Spinal cord (tissue), 9 donors: ENCODE measurements at regions not wholly inside any gene's neighbourhood (a gene's known extent, or its start where the extent isn't known, plus 50 kb on each side); places are given as distances from the start of the nearest gene placed in this dataset.

Experiments
- DNase-seq, 6 donors: peaks; one replicate each; pipeline versions ENCODE4 v3.0.0 to v3.0.0-alpha.2; 2013 to 2015; ENCODE audit warnings: low spot score in 6 of 6, low read depth in 4 of 6
- H3K27ac ChIP-seq: one replicate; pipeline ENCODE4 v1.5.1; 2013; ENCODE audit warnings: low read depth, low read length, control low read depth
- H3K27me3 ChIP-seq: one replicate; pipeline ENCODE4 v1.6.1; 2013; ENCODE audit warnings: low read length; ENCODE audit not compliant: control insufficient read depth, insufficient read depth
- H3K36me3 ChIP-seq: one replicate; pipeline ENCODE4 v1.6.1; 2013; ENCODE audit warnings: low read length; ENCODE audit not compliant: control insufficient read depth, insufficient read depth
- H3K4me1 ChIP-seq: one replicate; pipeline ENCODE4 v1.6.1; 2013; ENCODE audit warnings: low read length; ENCODE audit not compliant: control insufficient read depth, insufficient read depth
- H3K4me3 ChIP-seq: one replicate; pipeline ENCODE4 v1.5.1; 2013; ENCODE audit warnings: low read depth, low read length, control low read depth
- H3K9me3 ChIP-seq: one replicate; pipeline ENCODE4 v1.6.1; 2013; ENCODE audit warnings: low read length; ENCODE audit not compliant: control insufficient read depth, insufficient read depth
- WGBS: methylation state at CpG from one replicate; pipeline ENCODE4 v1.1.5; 2013; ENCODE audit warnings: missing lambda C conversion rate; ENCODE audit not compliant: insufficient coverage; 5-methylcytosine and 5-hydroxymethylcytosine counted together
- donor health status: healthy.

GRCh38 chr1:43058545-43059360, 100.1 kb upstream of the SLC2A1 start:
- H3K4me3 ChIP-seq: no peak overlapping the region
- H3K27ac ChIP-seq: peak overlapping the region; percentile 69
- peaks cover 19% of the 10 kb centered on the region for H3K4me1 ChIP-seq
- 15% methylated on average over 11 of the region's 12 CpGs for WGBS
- DNase-seq: peak in 3 of 6 donors; percentile 26 to 81 (median 66)
- no peaks in the 10 kb centered on the region for H3K36me3 ChIP-seq
- no peaks in the 10 kb centered on the region for H3K9me3 ChIP-seq
- H3K27me3 ChIP-seq: no peaks in the 10 kb centered on the region

- Histone ChIP-seq H3K4me3 (no peak overlapping the region), H3K27ac (peak overlapping the region; percentile 69), H3K36me3 (no peaks in the 10 kb centered on the region), H3K27me3 (no peaks in the 10 kb centered on the region), H3K4me1 (peaks cover 16% of the 10 kb centered on the region), H3K9me3 (no peaks in the 10 kb centered on the region)
- WGBS: 96% methylated on average over 7 of the region's 11 CpGs
- no peak for DNase-seq
These were observed 99.4 kb upstream of the SLC2A1 start for GRCh38 chr1:43058056-43058455.

- H3K9me3 ChIP-seq: no peaks in the 10 kb centered on the region
- H3K27ac ChIP-seq: peak overlapping the region; percentile 67
- no peak overlapping the region for H3K4me3 ChIP-seq
- H3K4me1 ChIP-seq: peaks cover 16% of the 10 kb centered on the region
- H3K27me3 ChIP-seq: no peaks in the 10 kb centered on the region
- WGBS: 98% methylated on average over 7 of the region's 7 CpGs
- DNase-seq: no peak
- no peaks in the 10 kb centered on the region for H3K36me3 ChIP-seq
These were observed 98.9 kb upstream of the SLC2A1 start for GRCh38 chr1:43057567-43057966.

- DNase-seq: peak in 2 of 6 donors; percentile 75 to 88
- H3K4me1 ChIP-seq: peaks cover 16% of the 10 kb centered on the region
- peak overlapping the region; percentile 67 for H3K27ac ChIP-seq
- no peak overlapping the region for H3K4me3 ChIP-seq
- no peaks in the 10 kb centered on the region for H3K36me3 ChIP-seq
- H3K27me3 ChIP-seq: no peaks in the 10 kb centered on the region
- 60% methylated on average over 1 of the region's 4 CpGs for WGBS
- no peaks in the 10 kb centered on the region for H3K9me3 ChIP-seq
These were observed 98.3 kb upstream of the SLC2A1 start for GRCh38 chr1:43056981-43057391.

GRCh38 chr1:43056460-43056859, 97.8 kb upstream of the SLC2A1 start:
- DNase-seq: no peak
- peaks cover 16% of the 10 kb centered on the region for H3K4me1 ChIP-seq
- H3K27ac ChIP-seq: peak overlapping the region; percentile 67
- no peaks in the 10 kb centered on the region for H3K27me3 ChIP-seq
- WGBS: 70% methylated on average over 4 of the region's 5 CpGs
- no peak overlapping the region for H3K4me3 ChIP-seq
- H3K36me3 ChIP-seq: no peaks in the 10 kb centered on the region
- H3K9me3 ChIP-seq: no peaks in the 10 kb centered on the region

- WGBS: 92% methylated on average over 2 of the region's 2 CpGs
- Histone ChIP-seq H3K27me3 (no peaks in the 10 kb centered on the region), H3K4me3 (no peak overlapping the region), H3K4me1 (peaks cover 16% of the 10 kb centered on the region), H3K27ac (no peak overlapping the region), H3K36me3 (no peaks in the 10 kb centered on the region), H3K9me3 (no peaks in the 10 kb centered on the region)
- no peak for DNase-seq
These were observed 96.3 kb upstream of the SLC2A1 start for GRCh38 chr1:43054961-43055360.

- Histone ChIP-seq H3K36me3 (no peaks in the 10 kb centered on the region), H3K9me3 (no peaks in the 10 kb centered on the region), H3K4me3 (no peak overlapping the region), H3K27me3 (no peaks in the 10 kb centered on the region), H3K27ac (peak overlapping the region; percentile 15), H3K4me1 (peaks cover 5% of the 10 kb centered on the region)
- peak in 1 of 6 donors; percentile 30 for DNase-seq
- WGBS: no CpG with 5 or more reads among the region's 2 CpGs
These were observed 94.2 kb upstream of the SLC2A1 start for GRCh38 chr1:43052786-43053439.

GRCh38 chr1:43052322-43052721, 93.7 kb upstream of the SLC2A1 start:
- Histone ChIP-seq H3K36me3 (no peaks in the 10 kb centered on the region), H3K9me3 (no peaks in the 10 kb centered on the region), H3K27ac (peak overlapping the region; percentile 15), H3K4me3 (no peak overlapping the region), H3K4me1 (peaks cover 5% of the 10 kb centered on the region), H3K27me3 (no peaks in the 10 kb centered on the region)
- 88% methylated on average over 1 of the region's 1 CpG for WGBS
- DNase-seq: no peak

GRCh38 chr1:43049481-43049880, 90.8 kb upstream of the SLC2A1 start:
- H3K4me3 ChIP-seq: no peak overlapping the region
- H3K4me1 ChIP-seq: no peaks in the 10 kb centered on the region
- H3K27ac ChIP-seq: no peak overlapping the region
- H3K27me3 ChIP-seq: no peaks in the 10 kb centered on the region
- WGBS: no CpG with 5 or more reads among the region's 2 CpGs
- H3K9me3 ChIP-seq: no peaks in the 10 kb centered on the region
- H3K36me3 ChIP-seq: no peaks in the 10 kb centered on the region
- no peak for DNase-seq

- Histone ChIP-seq H3K4me3 (no peak overlapping the region), H3K36me3 (no peaks in the 10 kb centered on the region), H3K27me3 (no peaks in the 10 kb centered on the region), H3K27ac (no peak overlapping the region), H3K9me3 (no peaks in the 10 kb centered on the region), H3K4me1 (no peaks in the 10 kb centered on the region)
- DNase-seq: no peak
- WGBS: 52% methylated on average over 2 of the region's 2 CpGs
These were observed 89.9 kb upstream of the SLC2A1 start for GRCh38 chr1:43048601-43049011.
